Colonic mucosa (tissue), 4 donors: ENCODE measurements at regions not wholly inside any gene's neighbourhood (a gene's known extent, or its start where the extent isn't known, plus 50 kb on each side); places are given as distances from the start of the nearest gene placed in this dataset.

Experiments used
- DNase-seq: peaks from one replicate; pipeline ENCODE4 v3.0.0-alpha.2; 2020
- H3K27ac ChIP-seq: fragments of 200-600 bp; one replicate; pipeline ENCODE4 v1.8.0; 2021
- H3K27me3 ChIP-seq: fragments of 200-600 bp; one replicate; pipeline ENCODE4 v1.8.0; 2021
- H3K36me3 ChIP-seq: fragments of 200-600 bp; one replicate; pipeline ENCODE4 v1.8.0; 2021
- H3K4me1 ChIP-seq: fragments of 200-600 bp; one replicate; pipeline ENCODE4 v1.8.0; 2021; ENCODE audit warnings: mild to moderate bottlenecking
- H3K4me3 ChIP-seq: fragments of 200-600 bp; one replicate; pipeline ENCODE4 v1.8.0; 2021
- H3K9ac ChIP-seq, 2 donors: one replicate each; pipeline ENCODE4 v1.7.0; 2013; ENCODE audit warnings: control low read depth in 2 of 2, low read depth in 2 of 2, low read length in 2 of 2
- H3K9me3 ChIP-seq: fragments of 200-600 bp; one replicate; pipeline ENCODE4 v1.8.0; 2021
- CTCF ChIP-seq: fragments of 200-600 bp; IDR thresholded peaks from one replicate; pipeline ENCODE4 v1.8.0; 2022; ENCODE audit warnings: antibody characterized with exemption, mild to moderate bottlenecking
- intact Hi-C: fragments of 100-400 bp; cut with DNase I; formaldehyde crosslinking; loops from one replicate; pipeline ENCODE4 v1.14.1; 2022
- donor health status: healthy.
- donor health status: DM: no; HTN: no; CAD: no.
- donor health status: DM: no; HTN: no; CAD: no.

GRCh38 chrX:39846460-39846859 is 251.3 kb downstream of the BCOR start:
- TF ChIP-seq CTCF, result no peak

GRCh38 chrX:39848243-39848642 is 249.5 kb downstream of the BCOR start:
- intact Hi-C loops, result no loop called here
- no peak overlapping the region for H3K27ac ChIP-seq

More at GRCh38 chrX:39846460-39846859, 251.3 kb downstream of the BCOR start:
- H3K9me3 ChIP-seq, result no peaks in the 10 kb centered on the region
- intact Hi-C loops, result no loop called here
- H3K4me1 ChIP-seq, result no peaks in the 10 kb centered on the region
- no peak overlapping the region for H3K4me3 ChIP-seq
- H3K36me3 ChIP-seq, result no peaks in the 10 kb centered on the region
- no peaks in the 10 kb centered on the region for H3K27me3 ChIP-seq
- DNase-seq, result no peak
- no peak overlapping the region for H3K27ac ChIP-seq
- H3K9ac ChIP-seq, result no peak overlapping the region

GRCh38 chrX:39848900-39849299 is 248.9 kb downstream of the BCOR start:
- TF ChIP-seq CTCF, result no peak
- no peaks in the 10 kb centered on the region for H3K4me1 ChIP-seq
- intact Hi-C loops, result no loop called here
- no peaks in the 10 kb centered on the region for H3K27me3 ChIP-seq
- H3K27ac ChIP-seq, result no peak overlapping the region
- H3K36me3 ChIP-seq, result no peaks in the 10 kb centered on the region
- H3K4me3 ChIP-seq, result no peak overlapping the region
- no peak overlapping the region for H3K9ac ChIP-seq
- H3K9me3 ChIP-seq, result no peaks in the 10 kb centered on the region
- no peak for DNase-seq

More at GRCh38 chrX:39848243-39848642, 249.5 kb downstream of the BCOR start:
- Histone ChIP-seq H3K36me3 (no peaks in the 10 kb centered on the region), H3K9me3 (no peaks in the 10 kb centered on the region), H3K27me3 (no peaks in the 10 kb centered on the region), H3K4me1 (no peaks in the 10 kb centered on the region), H3K9ac (no peak overlapping the region), H3K4me3 (no peak overlapping the region)
- DNase-seq, result no peak
- TF ChIP-seq CTCF, result no peak

GRCh38 chrX:39850209-39850608 is 247.5 kb downstream of the BCOR start:
- DNase-seq, result no peak
- no peaks in the 10 kb centered on the region for H3K4me1 ChIP-seq
- H3K4me3 ChIP-seq, result no peak overlapping the region
- H3K9me3 ChIP-seq, result no peaks in the 10 kb centered on the region
- no peaks in the 10 kb centered on the region for H3K27me3 ChIP-seq
- no peaks in the 10 kb centered on the region for H3K36me3 ChIP-seq
- intact Hi-C loops, result no loop called here
- no peak for TF ChIP-seq CTCF
- H3K9ac ChIP-seq, result no peak overlapping the region
- no peak overlapping the region for H3K27ac ChIP-seq

- H3K27me3 ChIP-seq, result no peaks in the 10 kb centered on the region
- H3K4me3 ChIP-seq, result no peak overlapping the region
- H3K9me3 ChIP-seq, result no peaks in the 10 kb centered on the region
- DNase-seq, result no peak
- no peaks in the 10 kb centered on the region for H3K36me3 ChIP-seq
- no peaks in the 10 kb centered on the region for H3K4me1 ChIP-seq
- intact Hi-C loops, result no loop called here
- no peak overlapping the region for H3K9ac ChIP-seq
- H3K27ac ChIP-seq, result no peak overlapping the region
- no peak for TF ChIP-seq CTCF
Observed at GRCh38 chrX:39850630-39851152, 247.1 kb downstream of the BCOR start.
